IPS-18c (cell line): ENCODE measurements at regions not wholly inside any gene's neighbourhood (a gene's known extent, or its start where the extent isn't known, plus 50 kb on each side); places are given as distances from the start of the nearest gene placed in this dataset.

ENCODE experiments used
- H3K4me3 ChIP-seq: 2 replicates; pipeline ENCODE4 v1.7.0; 2013; ENCODE audit warnings: low read depth, mild to moderate bottlenecking, low read length, moderate library complexity; ENCODE audit not compliant: insufficient read depth
- H3K9me3 ChIP-seq: one replicate; pipeline ENCODE4 v1.6.1; 2013; ENCODE audit warnings: mild to moderate bottlenecking, low read length, moderate library complexity; ENCODE audit not compliant: control insufficient read depth, insufficient read depth

DNA sequence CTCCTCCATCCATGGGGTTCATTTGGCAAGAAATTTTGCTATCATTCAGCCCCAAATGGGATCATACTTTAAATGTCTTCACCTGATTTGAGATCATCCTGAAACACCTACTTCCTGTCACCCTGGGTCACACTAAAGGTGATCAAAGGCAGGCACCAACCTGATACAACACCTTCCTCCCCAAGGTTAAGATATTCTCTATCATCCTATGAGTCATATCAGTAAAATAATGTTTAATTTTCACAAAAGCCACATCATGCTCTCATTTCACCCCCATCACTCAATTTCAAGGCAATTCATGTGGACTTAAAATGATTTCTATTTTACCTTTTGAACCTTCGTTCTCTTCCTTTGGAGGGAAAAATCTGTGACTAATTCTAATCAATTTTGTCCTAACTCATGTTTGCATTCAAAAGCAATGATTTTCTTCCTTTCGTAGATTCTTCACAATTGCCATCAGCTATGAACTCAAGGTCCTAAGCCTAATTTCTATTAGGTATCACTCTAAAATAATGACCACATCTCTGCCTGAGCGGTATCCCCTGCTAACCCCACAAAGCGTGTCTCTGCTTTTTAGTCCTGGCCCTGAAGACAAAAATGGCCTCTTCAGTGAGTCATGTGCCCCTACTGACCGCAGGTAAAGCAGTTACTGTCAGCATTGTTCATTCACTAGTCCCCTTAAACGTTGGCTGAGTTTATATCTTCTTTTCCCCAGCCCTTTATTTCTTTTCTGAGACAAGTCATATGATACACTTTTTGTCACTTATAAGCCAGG lies 139.0 kb downstream of the SPRY2 start:
- H3K9me3 ChIP-seq, result no peaks in the 10 kb centered on the region
- H3K4me3 ChIP-seq, result no peak overlapping the region

DNA sequence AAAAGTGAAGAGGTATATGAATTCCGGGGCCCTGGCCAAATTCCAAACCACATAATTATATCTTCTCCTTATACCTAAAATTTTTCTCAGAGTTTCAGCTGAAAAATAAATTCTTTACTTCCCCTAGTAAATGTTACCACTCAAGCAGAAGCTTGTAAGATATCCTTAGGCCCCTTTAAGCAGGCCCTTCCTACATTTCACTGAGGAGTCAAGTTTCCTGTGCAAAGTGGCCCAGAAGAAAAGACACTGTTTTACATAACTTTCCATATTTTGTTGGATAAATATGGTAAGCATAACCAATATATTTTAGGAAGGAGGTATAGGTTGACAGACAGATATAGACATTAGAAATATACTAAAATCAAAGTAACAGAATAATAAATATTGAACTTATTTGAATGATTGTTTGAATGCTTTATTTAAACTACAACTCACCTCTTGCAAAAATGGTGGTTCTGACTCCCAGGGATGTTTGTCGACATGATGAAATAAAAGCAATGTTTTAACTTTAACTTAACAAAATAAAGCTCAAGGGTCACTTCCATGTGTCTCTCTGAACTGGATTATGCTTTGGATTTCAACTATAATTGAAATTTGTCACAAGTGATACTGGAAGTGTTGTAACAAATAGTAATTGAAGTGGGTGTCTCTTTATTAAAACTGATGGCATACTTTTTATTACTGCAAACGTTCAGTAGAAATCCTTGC lies 141.2 kb downstream of the SPRY2 start:
- Histone ChIP-seq H3K4me3 (no peak overlapping the region), H3K9me3 (no peaks in the 10 kb centered on the region)

DNA sequence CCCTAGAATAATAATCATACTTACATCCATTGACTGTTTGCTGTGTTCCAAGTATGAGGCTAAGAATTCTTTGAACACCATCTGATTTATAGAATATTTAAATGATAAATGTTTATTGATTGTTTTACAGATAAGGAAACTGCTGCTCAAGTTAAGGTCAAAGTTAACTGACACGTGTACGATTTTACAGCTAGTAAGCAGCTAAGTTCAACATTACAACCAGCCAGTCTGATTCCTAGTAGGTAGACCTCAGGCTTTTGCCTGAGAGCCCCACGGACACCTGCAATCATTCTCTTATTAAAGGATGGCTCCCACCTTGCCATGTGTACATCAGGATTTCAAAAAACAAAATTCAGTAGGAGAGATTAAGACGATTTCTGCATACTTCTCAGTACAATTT lies 141.9 kb downstream of the SPRY2 start:
- Histone ChIP-seq H3K4me3 (no peak overlapping the region), H3K9me3 (no peaks in the 10 kb centered on the region)

DNA sequence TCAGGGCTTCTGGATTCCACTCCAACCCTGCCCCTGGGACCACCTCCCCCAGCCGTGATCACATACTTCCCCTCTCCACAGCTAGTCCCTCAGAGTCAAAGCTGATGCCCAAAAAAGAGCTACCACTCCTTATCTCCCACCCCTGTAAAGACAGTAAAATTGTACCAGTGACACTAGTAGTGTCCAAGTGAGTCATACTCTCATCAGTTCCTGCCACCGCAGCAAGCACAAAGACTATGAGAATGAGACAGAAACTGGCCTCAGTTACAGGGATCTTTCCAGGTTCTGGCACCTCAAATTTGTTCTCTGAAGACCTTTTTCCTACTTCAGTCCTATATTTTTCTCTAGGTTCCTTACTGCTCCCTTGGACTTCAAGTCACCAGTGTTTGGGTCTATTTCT lies 144.2 kb downstream of the SPRY2 start:
- no peak overlapping the region for H3K4me3 ChIP-seq

DNA sequence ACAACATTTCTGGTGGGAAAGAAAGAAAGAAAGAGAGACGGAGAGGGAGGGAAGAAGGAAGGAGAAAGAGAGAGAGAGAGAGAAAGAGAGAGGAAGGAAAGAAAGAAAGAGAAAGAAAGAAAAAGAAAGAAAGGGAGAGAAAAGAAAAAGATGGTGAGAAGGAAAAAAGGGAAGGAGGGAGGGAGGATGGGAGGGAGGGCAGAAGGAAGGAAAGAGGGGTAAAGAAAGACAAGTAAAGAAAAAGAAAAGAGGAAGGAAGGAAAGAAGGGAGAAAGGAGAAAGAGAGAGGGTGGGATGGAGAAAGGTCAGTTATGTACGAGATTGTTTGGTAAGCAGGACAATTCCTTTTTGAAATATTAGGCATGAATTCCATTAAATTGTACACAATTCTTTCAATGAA lies 145.3 kb downstream of the SPRY2 start:
- no peaks in the 10 kb centered on the region for H3K9me3 ChIP-seq
- no peak overlapping the region for H3K4me3 ChIP-seq

More for the DNA sequence above, 144.2 kb downstream of the SPRY2 start:
- no peaks in the 10 kb centered on the region for H3K9me3 ChIP-seq

DNA sequence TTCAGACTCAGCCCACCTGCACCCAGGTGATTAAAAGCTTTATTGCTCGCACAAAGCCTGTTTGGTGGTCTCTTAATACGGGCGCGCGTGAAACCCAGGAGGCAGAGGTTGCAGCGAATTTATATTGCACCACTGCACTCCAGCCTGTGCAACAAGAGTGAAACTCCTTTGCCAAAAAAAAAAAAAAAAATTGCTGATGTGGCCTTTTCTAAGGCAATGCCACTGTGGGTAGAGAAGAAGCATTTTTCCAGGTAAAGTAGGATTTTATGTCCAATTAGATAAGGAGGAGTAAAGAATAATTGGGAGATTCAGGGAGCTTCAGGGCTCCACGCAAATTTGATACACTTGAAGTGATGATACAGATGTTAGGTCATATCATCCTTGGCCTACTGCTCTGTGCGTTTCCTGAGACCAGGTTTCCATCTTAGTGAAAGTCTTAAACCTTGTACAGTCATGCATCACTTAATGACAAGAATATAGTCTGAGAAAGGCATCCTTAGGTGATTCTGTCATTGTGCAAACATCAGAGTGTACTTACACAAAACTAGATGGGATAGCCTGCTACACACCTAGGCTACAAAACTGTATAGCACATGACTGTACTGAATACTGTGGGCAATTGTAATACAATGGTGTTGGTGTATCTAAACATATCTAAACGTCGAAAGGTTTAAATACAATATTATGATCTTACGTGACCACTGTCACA lies 150.9 kb downstream of the SPRY2 start:
- Histone ChIP-seq H3K4me3 (no peak overlapping the region), H3K9me3 (no peaks in the 10 kb centered on the region)

DNA sequence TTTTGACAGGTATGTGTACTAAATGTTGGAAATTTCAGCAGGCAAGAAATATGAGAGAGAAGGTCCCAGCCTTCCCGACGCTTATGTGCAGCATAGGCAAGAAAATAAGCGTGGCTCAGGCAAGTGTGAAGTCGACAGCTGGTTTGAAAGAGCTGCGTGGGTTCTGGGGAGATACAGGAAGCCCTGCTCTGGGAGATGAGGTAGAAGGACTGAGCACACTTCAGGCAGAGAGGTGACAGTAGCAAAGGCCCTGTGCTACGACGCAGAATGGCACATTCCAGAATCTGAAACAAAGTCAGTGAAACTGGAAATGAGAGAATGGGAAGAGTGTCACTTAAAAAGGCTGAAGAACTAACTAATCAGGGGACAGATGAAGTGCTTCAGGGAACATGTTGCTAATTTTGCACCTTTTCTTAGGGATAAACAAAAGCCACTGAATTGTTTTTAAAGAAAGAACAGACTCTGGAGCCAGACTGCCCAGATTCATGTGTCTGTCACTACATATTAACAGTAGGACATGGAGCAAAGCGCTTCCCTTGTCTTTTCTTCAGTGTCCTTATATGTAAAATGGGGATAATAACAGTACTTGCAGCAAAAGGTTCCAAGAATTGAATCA lies 160.1 kb downstream of the SPRY2 start:
- Histone ChIP-seq H3K9me3 (no peaks in the 10 kb centered on the region), H3K4me3 (no peak overlapping the region)

DNA sequence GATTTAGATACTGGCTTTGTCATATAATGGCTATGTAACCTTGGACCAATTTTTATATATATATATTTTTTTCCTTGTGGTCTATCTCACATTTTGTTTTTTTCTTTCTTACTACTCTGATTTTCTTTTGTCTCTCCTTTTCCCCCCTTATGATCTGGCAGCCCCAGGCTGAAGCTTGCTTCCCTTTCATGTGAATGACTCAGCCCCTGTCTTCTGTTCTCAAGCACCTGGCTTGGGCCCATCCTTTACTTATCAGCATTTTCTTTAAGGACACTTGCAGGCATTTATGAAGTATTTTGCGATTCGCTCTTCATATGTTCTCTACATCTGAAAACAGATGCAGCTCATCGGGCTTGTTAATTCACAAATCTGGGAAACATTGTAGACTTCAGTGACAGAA lies 163.6 kb downstream of the SPRY2 start:
- Histone ChIP-seq H3K4me3 (no peak overlapping the region), H3K9me3 (no peaks in the 10 kb centered on the region)

DNA sequence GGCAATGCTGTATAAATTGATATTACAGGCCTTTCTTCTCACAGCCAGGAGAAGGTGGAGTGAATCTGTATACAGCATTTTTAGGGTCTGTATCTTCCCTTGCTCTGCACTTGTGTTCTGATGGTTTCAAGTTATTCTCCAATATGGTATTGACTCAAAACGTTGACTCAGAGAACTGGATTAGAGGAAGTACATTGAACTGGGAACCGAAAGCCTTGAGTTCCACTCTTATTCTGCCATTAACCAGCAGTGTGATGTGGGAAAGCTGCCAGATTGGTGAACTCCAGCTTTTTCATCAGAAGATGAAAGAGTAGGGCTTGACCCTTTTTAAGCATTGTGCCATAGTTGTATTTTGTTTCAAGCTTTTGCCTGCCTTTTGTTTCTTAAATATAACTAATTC lies 167.7 kb downstream of the SPRY2 start:
- H3K4me3 ChIP-seq, result no peak overlapping the region
- H3K9me3 ChIP-seq, result no peaks in the 10 kb centered on the region

DNA sequence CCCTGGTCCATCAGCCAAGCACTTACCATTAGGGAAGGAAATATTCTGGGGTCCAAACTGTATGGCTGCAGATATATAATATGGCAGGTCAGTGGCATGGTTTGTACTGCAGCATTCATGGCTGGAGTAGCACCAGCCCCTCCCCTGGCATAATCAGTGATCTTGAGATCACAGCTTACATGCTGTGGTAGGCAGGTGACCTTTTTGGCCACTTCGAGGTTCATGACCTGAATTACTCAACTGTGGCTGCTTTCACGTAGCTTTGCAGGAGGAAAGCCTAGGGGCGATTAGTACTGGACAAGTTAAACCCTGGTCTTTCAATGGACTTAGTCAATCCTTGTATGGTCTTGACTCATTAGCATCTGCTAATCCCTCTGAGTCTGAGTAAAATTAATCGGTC lies 169.8 kb downstream of the SPRY2 start:
- no peaks in the 10 kb centered on the region for H3K9me3 ChIP-seq
- H3K4me3 ChIP-seq, result no peak overlapping the region

DNA sequence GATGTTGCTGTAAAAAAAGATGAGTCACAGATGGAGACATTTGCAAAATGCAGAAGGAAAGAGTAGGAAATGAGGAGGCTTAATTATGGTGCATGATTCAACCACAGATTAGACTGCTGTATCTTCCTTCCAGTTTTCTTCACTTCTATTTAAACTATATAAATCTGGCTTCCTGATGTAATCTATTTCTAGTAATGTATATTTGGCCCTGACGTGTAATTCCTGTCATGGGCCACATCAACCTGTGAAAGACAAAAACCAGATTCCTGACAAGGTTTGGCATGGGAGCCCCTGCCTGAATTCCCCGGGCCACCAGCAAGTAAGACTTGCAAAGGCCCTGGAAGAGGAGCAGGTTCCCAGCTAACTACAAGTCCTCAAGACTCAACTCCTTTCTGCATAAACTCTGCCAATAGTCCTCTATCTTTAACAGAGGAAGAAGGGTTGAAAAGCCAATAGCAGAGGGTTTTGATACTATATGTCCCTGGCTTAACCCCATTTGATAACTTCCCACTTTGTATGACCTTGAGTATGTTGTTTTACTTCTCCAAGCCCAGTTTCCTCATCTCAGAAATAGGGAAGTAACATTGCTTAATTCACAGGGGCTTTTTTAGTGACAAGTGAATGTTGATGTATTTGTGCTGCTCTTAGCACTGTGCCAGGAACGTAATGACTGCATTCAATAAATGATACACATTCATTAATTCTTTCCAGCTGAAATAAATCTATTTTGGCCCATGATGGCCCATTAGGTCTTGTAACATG lies 172.7 kb downstream of the SPRY2 start:
- Histone ChIP-seq H3K4me3 (no peak overlapping the region), H3K9me3 (no peaks in the 10 kb centered on the region)

DNA sequence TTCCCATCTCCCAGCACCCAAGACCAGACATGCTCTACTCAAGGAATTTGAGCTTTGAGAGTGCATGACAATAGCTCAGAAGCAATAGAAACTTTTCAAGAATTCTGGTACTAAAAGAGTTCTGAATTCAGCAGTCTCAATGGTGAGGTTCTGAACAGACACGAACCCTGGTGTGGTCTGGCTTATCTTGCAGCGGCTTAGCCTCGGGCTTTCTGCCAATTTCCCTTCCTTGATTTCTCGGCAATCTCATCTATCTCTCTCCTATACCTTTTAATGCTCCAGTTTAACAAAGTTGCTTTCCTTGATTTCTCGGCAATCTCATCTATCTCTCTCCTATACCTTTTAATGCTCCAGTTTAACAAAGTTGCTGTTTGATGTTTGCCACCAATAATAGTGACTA lies 174.6 kb downstream of the SPRY2 start:
- Histone ChIP-seq H3K9me3 (no peaks in the 10 kb centered on the region), H3K4me3 (no peak overlapping the region)

DNA sequence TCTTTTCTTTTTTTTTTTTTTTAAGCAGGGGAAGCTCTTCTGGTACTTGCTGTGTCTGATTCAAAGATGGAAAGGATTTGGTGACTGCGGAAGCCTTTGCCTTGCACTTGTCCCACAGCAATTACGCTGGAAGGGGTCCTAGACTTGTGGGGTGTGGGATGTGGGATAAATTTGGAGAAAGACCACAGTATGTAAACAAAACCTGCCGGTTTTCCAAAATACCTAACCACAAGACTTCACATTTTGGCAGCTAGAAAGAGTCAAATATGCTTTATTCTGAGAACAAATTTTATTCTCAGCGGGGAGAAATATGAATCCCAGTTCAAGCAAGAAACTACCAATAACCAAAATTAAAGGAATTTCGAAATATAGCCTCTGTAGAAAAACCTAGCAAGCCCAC lies 176.5 kb downstream of the SPRY2 start:
- Histone ChIP-seq H3K4me3 (no peak overlapping the region), H3K9me3 (no peaks in the 10 kb centered on the region)

DNA sequence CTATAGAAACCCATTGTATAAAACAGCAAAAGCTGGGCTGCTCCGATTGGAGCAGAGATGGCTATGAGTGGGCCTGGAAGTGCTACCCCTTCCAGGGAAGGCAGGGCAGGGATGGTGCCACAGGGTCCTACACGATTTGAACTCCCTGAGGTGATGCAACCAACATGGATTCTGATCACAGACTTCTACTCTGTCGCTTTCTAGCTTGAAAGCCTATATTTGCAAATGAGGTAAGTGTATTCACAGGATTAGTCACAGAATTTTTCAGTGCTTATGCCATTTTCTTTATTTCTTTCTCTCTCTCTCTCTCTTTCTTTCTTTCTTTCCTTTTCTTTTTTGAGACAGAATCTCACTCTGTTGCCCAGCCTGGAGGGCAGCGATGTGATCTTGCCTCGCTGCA lies 179.0 kb downstream of the SPRY2 start:
- Histone ChIP-seq H3K9me3 (no peaks in the 10 kb centered on the region), H3K4me3 (no peak overlapping the region; the same call in 1 of the 2 replicates)

DNA sequence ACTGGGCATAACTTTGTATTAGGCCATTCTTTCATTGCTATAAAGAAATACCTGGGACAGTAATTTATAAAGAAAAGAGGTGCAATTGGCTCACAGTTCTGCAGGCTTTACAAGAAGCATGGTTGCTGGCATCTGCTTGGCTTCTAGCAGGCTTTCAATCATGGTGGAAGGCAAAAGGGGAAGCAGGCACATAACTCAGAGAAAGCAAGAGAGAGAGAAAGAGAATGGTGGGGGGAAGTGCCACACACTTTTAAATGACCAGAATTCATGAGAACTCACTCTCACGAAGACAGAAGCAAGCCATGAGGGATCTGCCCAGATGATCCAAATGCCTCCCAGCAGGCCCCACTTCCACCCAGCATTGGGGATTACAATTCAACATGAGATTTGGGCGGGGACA lies 179.7 kb downstream of the SPRY2 start:
- Histone ChIP-seq H3K4me3 (no peak overlapping the region), H3K9me3 (no peaks in the 10 kb centered on the region)

DNA sequence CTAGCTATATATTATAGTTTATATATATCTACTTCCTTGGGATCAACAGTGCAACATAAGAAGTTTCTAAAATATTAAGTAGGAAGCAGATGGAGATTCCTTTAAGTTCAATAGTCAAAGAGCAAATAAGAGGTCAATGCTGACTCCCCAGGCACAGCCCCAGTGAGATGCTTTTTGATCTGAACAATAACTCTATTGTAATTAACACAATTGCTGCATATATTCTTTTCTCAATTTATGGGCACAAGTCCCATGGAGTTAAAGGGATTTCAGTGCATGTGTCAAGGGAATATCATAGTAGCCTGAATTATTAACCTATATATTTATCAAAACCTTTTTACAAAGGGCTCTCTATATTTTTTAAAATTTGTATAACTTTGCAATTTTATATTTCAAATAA lies 180.8 kb downstream of the SPRY2 start:
- Histone ChIP-seq H3K4me3 (no peak overlapping the region), H3K9me3 (no peaks in the 10 kb centered on the region)

DNA sequence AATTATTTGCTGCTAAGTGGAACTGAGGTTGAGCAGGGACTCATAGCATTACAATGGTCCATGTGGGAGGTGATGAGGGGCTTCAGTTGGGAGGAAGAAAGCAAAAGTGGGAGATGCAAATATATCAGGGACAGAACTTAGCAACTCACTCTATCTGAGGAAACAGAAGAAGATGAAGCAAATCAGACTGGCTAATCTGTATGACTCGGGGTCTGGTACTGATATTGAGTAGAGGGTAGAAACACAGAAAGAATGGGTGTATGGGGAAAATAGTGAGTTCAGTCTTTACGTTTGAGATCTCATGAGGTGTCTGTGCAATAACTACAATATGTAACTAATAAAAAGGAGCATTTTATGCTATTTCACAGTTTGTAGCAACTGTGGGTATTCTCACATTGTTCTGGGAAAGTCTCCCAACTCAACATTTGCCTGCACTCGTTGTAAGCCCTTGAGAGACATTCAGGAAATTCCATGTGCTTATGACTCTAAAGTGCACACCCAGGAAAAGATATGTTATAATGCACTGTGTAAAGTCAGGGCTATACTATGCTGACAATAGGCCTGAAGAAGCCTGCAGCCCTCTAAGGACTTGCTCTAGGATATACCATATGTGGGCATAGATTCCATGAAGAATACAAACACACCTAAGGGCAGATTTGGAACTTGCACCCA lies 183.5 kb downstream of the SPRY2 start:
- Histone ChIP-seq H3K9me3 (no peaks in the 10 kb centered on the region), H3K4me3 (no peak overlapping the region)
